Astrocyte of the cerebellum (primary cell): ENCODE measurements at regions not wholly inside any gene's neighbourhood (a gene's known extent, or its start where the extent isn't known, plus 50 kb on each side); places are given as distances from the start of the nearest gene placed in this dataset.

Experiments
- DNase-seq: peaks from one replicate; pipeline ENCODE4 v3.0.0-alpha.2; 2011; ENCODE audit warnings: low read depth
- H3K4me3 ChIP-seq: 2 replicates; pipeline ENCODE4 v1.5.1; 2011; ENCODE audit warnings: mild to moderate bottlenecking, low read depth, low read length, moderate library complexity
- in situ Hi-C: cut with HindIII; loops from 2 replicates; pipeline ENCODE4 v1.10.0; 2017; ENCODE audit warnings: low sequenced_read_pairs
- TF ChIP-seq, protein P1 (sequence below): IDR thresholded peaks from 2 replicates; pipeline ENCODE4 v1.5.1; 2012; ENCODE audit warnings: low read length, low read depth, moderate library complexity, mild to moderate bottlenecking; ENCODE audit errors: missing control alignments

DNA sequence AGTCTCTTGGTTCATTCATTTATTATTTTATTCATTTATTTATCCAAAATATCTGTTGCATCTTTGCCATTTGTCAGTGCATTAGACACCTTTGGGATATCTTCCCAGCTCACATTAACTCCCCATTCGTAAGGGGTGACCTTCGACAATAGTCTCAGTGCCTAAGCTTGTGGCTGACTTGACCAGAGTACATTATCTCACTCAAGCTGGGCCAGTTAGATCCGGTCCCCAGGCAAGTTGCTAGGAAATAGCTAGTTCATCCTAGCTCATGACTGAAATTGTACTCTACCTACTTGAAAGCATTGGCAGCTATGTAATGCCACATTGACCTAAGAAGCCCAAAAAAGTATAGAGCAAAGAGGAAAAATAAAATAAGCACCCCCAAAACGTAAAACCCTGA, 165.3 kb downstream of the FBXO8 start:
- TF ChIP-seq, protein P1, sequence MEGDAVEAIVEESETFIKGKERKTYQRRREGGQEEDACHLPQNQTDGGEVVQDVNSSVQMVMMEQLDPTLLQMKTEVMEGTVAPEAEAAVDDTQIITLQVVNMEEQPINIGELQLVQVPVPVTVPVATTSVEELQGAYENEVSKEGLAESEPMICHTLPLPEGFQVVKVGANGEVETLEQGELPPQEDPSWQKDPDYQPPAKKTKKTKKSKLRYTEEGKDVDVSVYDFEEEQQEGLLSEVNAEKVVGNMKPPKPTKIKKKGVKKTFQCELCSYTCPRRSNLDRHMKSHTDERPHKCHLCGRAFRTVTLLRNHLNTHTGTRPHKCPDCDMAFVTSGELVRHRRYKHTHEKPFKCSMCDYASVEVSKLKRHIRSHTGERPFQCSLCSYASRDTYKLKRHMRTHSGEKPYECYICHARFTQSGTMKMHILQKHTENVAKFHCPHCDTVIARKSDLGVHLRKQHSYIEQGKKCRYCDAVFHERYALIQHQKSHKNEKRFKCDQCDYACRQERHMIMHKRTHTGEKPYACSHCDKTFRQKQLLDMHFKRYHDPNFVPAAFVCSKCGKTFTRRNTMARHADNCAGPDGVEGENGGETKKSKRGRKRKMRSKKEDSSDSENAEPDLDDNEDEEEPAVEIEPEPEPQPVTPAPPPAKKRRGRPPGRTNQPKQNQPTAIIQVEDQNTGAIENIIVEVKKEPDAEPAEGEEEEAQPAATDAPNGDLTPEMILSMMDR = no peak
- H3K4me3 ChIP-seq = no peak overlapping the region
- in situ Hi-C loops = no loop called here
- DNase-seq = no peak

- in situ Hi-C loops = no loop called here
- TF ChIP-seq, protein P1 = no peak
- H3K4me3 ChIP-seq = no peak overlapping the region
- DNase-seq = no peak
Observed at GRCh38 chr4:174117445-174117844, 166.0 kb downstream of the FBXO8 start.

DNA sequence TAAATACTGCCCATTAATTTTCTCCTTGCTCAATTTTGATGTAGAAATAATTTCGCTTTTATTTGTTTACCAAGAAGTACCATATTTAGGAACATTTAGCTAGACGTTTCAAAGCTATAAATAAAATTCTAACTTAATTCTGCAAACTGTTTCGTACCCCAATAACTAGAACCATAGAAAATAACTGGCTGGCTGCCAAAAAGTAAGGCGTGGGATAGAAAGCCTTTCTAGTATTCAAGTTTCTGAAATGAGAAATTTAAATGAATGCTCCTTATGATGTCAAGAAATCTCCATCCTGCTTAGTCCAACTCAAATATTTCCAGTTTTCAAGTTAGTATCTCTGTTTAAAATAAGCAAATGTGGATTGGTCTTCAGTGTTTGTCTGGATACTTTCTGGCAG, 167.4 kb downstream of the FBXO8 start:
- DNase-seq = no peak
- in situ Hi-C loops = no loop called here
- TF ChIP-seq, protein P1 = no peak
- H3K4me3 ChIP-seq = no peak overlapping the region

DNA sequence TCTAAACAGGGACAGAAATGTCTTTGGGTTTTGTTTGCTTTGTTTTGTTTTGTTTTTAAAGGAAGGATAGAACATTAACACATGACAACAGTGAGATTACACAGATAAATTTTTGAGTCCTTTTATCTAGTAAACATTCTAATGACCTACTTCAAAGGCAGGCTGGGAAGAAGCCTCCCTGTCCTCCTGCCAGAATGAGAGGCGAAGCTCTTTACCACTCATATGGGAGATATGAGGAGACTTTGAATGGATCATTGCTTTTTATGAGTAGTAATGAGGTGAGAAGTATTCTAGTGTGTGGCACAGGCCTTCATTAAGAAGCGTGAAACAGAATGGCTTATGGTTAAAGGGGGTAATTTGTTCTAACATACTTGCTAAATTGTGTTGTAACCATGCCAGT, 172.0 kb downstream of the FBXO8 start:
- TF ChIP-seq, protein P1 = no peak
- no peak overlapping the region for H3K4me3 ChIP-seq
- in situ Hi-C loops = no loop called here
- no peak for DNase-seq

DNA sequence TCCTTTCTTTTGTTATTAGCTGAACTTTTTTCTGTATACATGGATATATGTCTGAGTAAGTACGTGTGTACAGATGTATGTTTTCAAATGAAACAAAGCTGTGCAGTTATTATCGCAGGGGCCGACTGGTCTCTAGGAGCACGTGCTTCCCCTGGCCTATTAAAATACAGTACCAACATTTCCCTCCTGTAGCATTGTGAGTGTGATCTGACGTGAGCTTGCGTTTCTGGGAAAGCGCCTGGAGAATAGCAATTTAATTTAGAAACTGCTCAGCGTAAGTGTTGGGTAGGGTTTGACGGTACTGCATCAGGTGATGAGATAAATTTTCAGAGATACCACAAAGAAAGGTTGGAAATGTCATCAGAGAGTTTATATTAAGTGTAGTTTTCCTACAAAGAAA, 173.3 kb downstream of the FBXO8 start:
- in situ Hi-C loops = no loop called here
- no peak for DNase-seq
- H3K4me3 ChIP-seq = no peak overlapping the region
- TF ChIP-seq, protein P1 = no peak

- TF ChIP-seq, protein P1 = no peak
- no peak for DNase-seq
- in situ Hi-C loops = no loop called here
- H3K4me3 ChIP-seq = no peak overlapping the region
Observed at GRCh38 chr4:174107746-174108354, 175.6 kb downstream of the FBXO8 start.
